ENCODE measurements at regions not wholly inside any gene's neighbourhood (a gene's known extent, or its start where the extent isn't known, plus 50 kb on each side); places are given as distances from the start of the nearest gene placed in this dataset.

DNA sequence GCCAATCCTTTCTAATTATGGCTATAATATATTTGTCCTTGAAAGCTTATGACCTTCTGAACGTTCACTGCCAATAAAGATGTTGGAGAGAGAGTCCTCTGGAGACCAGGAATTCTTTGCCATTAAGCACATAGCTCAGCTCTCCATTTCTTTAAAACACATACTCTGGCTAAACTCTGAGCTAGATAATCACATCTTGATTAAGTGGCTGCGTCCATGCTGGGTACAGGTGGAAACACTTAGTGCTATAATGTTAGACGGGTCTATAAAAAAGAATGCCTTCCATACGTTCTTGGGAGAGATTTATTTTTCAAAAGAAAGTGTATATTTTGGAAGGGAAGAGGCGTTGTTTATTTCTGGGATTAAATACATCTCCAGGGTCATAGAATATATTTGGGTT lies 314.5 kb downstream of the LPIN1 start:
- H3K27ac ChIP-seq (ENCODE audit: insufficient read depth, low read depth, low read length), result no peak overlapping the region
- BruUV-seq (replicated peaks), result no TSS peak
- no peaks in the 10 kb centered on the region for H3K36me3 ChIP-seq (ENCODE audit: control insufficient read depth in 2 of 2, extremely low read depth in 1 of 2, insufficient read depth in 2 of 2, low read length in 2 of 2)
- H3K27me3 ChIP-seq (ENCODE audit: control insufficient read depth in 2 of 2, insufficient read depth in 2 of 2, low read length in 2 of 2), result no peaks in the 10 kb centered on the region
- H3K9me3 ChIP-seq (replicated peaks; ENCODE audit: control insufficient read depth, insufficient read depth, low read length), result no peaks in the 10 kb centered on the region
- DNase-seq (ENCODE audit: low read depth, low spot score) (no peak), FAIRE-seq (no peak)
- H3K79me2 ChIP-seq (ENCODE audit: control insufficient read depth, insufficient read depth, low read length), result no peaks in the 10 kb centered on the region
- no peak overlapping the region for H3K4me3 ChIP-seq (replicated peaks in 1 of 3; ENCODE audit: insufficient read depth in 1 of 3, low read depth in 1 of 3, low read length in 3 of 3)
- no peaks in the 10 kb centered on the region for H4K20me1 ChIP-seq (replicated peaks; ENCODE audit: control insufficient read depth, extremely low read depth, insufficient read depth, low read length)
- H3K9ac ChIP-seq (replicated peaks; ENCODE audit: extremely low read depth, insufficient read depth, low read length), result no peak overlapping the region
- dilution Hi-C loops (cut with MboI; ENCODE audit: extremely low pct_ligation_motif_present, low sequenced_read_pairs) (no loop called here), intact Hi-C loops (cut with micrococcal nuclease) (no loop called here)
- no peaks in the 10 kb centered on the region for H3K4me1 ChIP-seq (ENCODE audit: control insufficient read depth, extremely low read depth, insufficient read depth, low read length)
- no peak overlapping the region for H3K4me2 ChIP-seq (ENCODE audit: insufficient read depth, low read length)
- ChIA-PET CTCF (no interaction called here), POLR2A (no interaction called here)
- H2AFZ ChIP-seq (ENCODE audit: low read depth, low read length), result no peak overlapping the region
- H3K9me1 ChIP-seq (replicated peaks; ENCODE audit: control insufficient read depth, extremely low read depth, insufficient read depth, low read length), result no peaks in the 10 kb centered on the region
- TF ChIP-seq JUN (IDR thresholded peaks at IDR 0.05; ENCODE audit: borderline replicate concordance, insufficient read depth, insufficient read length, low read depth), result no peak
- TF ChIP-seq GATA2 (IDR thresholded peaks at IDR 0.05; ENCODE audit: insufficient read depth, insufficient read length, low read depth, low read length), result no peak
- TF ChIP-seq POLR2AphosphoS5 (IDR thresholded peaks at IDR 0.05; ENCODE audit: insufficient read depth, low read depth, low read length), result no peak
- TF ChIP-seq, protein P1, sequence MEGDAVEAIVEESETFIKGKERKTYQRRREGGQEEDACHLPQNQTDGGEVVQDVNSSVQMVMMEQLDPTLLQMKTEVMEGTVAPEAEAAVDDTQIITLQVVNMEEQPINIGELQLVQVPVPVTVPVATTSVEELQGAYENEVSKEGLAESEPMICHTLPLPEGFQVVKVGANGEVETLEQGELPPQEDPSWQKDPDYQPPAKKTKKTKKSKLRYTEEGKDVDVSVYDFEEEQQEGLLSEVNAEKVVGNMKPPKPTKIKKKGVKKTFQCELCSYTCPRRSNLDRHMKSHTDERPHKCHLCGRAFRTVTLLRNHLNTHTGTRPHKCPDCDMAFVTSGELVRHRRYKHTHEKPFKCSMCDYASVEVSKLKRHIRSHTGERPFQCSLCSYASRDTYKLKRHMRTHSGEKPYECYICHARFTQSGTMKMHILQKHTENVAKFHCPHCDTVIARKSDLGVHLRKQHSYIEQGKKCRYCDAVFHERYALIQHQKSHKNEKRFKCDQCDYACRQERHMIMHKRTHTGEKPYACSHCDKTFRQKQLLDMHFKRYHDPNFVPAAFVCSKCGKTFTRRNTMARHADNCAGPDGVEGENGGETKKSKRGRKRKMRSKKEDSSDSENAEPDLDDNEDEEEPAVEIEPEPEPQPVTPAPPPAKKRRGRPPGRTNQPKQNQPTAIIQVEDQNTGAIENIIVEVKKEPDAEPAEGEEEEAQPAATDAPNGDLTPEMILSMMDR (IDR thresholded peaks at IDR 0.05; ENCODE audit: extremely low read depth in 1 of 2, insufficient read depth in 1 of 2, low read depth in 1 of 2, low read length in 2 of 2), result no peak
- TF ChIP-seq, protein P2, sequence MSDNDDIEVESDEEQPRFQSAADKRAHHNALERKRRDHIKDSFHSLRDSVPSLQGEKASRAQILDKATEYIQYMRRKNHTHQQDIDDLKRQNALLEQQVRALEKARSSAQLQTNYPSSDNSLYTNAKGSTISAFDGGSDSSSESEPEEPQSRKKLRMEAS (IDR thresholded peaks at IDR 0.05; ENCODE audit: insufficient read depth, insufficient read length), result no peak
- no peak for TF ChIP-seq POLR2A (IDR thresholded peaks at IDR 0.05; ENCODE audit: low read depth, low read length)
- TF ChIP-seq EZH2 (IDR thresholded peaks at IDR 0.05; ENCODE audit: borderline replicate concordance, low read depth, low read length, severe bottlenecking), result no peak
- no peak for TF ChIP-seq MYC (IDR thresholded peaks at IDR 0.05; ENCODE audit: low read depth, low read length)
- TF ChIP-seq FOS (IDR thresholded peaks at IDR 0.05; ENCODE audit: borderline replicate concordance, insufficient read depth, low read length), result no peak

All from endothelial cell of umbilical vein (primary cell).